Middle frontal gyrus (tissue), 1 donor: ENCODE measurements at regions not wholly inside any gene's neighbourhood (a gene's known extent, or its start where the extent isn't known, plus 50 kb on each side); places are given as distances from the start of the nearest gene placed in this dataset.
A peak's percentile ranks its signal among the peaks of the same experiment; 100 is the strongest.
"Not testable (repeated sequence)": the region's sequence is repeated elsewhere in the genome, so short reads cannot be mapped to it uniquely, and the experiment has no call there.

Experiments used
- DNase-seq: peaks from one replicate; pipeline ENCODE4 v3.0.0-alpha.2; 2015; ENCODE audit warnings: low spot score; ENCODE audit errors: extremely low spot score

DNA sequence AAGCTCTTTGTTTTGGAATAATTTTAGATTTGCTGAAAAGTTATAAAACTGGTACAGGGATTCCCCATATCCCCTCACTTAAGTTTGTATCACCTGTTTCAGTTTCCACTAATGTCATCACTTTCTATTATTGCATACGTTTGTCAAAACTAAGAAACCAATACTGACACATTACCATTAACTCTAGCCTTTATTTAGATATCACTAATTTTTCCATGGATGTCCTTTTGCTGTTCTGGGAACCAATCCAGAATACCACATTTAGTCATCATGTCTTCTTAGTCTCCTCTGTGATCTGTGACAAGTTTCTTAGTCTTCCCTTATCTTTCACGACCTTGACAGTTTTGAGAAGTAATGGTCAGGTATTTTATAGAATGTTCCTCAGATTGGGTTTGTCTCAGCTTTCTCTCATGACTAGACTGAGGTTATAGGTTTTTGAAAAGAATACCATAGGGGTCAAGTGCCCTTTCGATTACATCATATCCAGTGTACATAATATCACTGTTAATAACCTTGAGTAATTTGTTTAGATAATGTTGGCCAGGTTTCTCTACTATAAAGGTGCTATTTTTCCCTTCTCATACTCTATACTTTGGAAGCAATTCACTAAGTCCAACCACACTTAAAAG is 51.9 kb upstream of the NMUR2 start:
- DNase-seq, result no peak

- DNase-seq, result no peak
Measured at GRCh38 chr5:152462021-152462721, 57.1 kb upstream of the NMUR2 start.

- DNase-seq, result no peak
Measured at GRCh38 chr5:152464048-152464447, 59.0 kb upstream of the NMUR2 start.

DNA sequence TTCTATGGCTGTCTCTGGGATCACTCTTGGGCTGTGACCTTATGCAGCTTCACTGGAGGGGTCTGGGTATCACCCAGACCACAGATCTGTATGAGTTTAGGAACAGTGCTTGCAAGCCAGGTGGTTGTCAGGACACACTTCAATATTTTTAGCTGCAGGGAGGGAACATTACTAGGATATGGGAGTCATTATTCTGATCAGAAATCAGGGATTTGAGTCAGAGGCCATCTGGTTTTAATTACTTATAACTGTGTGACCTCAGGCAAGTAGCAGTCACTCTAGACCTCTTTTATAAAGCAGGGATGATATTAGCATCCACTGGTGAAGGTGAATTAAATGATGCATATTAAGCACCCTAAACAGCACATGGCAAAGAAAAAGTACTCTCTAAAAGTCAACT is 60.1 kb upstream of the NMUR2 start:
- DNase-seq, result no peak

- DNase-seq, result no peak
Measured at GRCh38 chr5:152466085-152466745, 61.1 kb upstream of the NMUR2 start.

DNA sequence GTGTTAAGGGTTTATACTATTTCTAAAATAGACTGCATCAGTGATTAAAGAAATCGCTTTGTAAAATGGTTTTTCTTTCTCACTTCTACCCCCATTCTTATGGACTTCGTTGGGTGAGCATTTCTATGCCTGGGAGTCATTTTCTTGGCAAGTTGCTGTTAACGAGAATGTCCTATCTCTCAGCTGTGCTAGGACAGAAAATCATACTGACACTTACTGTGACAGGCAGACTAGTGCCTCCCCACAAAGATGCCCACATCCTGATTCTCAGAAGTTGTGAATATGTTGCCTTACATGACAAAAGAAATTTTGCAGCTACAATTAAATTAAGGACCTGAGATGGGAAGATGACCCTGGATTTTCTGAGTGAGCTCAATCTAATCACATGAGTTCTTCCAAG is 65.1 kb upstream of the NMUR2 start:
- DNase-seq, result no peak

DNA sequence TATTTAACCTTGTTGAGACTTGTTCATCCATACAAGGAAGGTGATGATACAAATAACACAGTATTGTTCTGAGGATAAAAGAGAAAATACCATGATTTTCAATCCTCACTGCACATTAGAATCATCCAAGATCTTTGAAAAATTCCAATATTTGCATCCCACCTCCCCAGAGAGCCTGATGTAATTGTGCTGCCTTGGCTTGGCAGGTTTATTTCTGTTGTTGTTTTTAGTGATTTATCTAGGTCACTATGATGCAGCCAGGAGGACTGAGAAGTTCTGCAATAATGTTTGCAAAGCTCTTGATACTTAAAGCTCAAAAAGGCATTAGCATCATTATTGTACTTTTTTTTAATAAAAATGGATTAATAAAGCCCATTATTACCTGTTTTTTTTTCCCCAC is 67.0 kb upstream of the NMUR2 start:
- DNase-seq, result no peak

DNA sequence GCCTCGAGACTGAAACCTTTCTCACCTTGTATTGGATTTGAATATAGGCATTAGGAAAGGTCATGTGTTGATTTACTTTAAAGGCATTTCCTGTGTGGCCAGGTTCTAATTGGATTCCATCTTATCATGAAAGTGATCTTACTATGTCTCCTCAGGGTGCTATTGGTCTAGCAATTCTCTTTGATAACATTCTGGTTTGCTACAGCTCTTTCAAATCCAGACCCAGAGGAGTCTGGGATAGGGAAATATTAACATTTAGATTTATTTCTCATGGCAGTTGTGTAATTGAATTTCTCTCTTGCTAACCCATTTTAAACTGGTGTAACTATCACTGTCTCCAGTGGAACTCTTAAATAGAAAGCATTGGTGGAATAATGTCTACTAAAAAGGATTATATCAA is 69.9 kb upstream of the NMUR2 start:
- no peak for DNase-seq

DNA sequence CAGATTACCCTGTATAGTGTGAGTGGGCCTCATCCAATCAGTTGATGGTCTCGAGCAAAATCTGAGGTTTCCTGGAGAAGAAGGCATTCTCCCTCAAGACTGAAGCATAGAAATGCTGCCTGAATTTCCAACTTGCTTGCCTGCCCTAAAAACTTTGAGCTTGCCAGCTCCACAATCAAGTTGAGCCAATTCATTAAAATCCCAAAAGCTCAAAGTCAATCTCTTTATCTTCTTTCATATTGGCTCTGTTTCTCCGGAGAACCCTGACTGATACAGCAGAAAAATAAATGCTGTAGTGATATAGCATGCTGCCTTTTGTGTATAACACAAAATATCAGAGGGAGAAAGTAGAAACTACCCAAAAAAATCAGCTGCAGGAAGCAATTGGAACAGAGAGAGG is 72.5 kb upstream of the NMUR2 start:
- DNase-seq, result no peak

DNA sequence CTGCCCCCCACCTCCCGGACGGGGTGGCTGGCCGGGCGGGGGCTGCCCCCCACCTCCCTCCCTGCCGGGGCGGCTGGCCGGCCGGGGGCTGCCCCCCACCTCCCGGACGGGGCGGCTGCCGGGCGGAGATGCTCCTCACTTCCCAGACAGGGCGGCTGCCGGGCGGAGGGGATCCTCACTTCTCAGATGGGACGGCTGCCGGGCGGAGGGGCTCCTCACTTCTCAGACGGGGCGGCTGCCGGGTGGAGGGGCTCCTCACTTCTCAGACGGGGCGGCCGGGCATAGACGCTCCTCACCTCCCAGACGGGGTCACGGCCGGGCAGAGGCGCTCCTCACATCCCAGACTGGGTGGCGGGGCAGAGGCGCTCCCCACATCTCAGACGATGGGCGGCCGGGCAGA is 74.8 kb upstream of the NMUR2 start:
- DNase-seq, result not testable (repeated sequence)

DNA sequence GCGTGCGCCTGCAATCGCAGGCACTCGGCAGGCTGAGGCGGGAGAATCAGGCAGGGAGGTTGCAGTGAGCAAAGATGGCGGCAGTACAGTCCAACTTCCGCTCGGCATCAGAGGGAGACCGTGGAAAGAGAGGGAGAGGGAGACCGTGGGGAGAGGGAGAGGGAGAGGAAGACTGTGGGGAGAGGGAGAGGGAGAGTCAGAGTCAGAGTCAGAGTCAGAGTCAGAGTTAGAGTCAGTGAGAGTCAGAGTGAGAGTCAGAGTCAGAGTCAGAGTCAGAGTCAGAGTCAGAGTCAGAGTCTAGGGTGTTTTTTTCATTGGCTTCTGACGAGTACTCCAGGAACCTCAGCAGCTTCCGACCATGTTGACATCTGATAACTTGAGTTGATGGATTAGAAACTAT is 75.6 kb upstream of the NMUR2 start:
- not testable (repeated sequence) for DNase-seq

DNA sequence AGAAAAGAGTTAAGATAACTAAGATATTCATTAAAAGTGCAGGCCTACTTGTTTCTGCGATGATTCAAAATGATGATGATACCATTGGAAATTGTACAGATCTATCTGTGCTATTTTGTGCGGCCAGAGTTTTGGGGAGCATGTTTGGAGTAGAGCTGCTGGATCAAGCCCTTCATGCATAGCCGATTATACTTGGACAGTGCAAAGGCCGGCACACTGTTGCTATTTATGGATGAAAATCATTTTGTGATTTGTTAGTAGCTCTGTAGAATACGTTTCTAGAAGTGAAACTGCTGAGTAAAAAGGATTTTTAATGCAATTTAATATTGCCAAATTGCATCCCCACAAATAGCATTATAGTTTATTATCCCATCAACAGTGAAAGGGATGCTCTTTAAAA is 82.1 kb upstream of the NMUR2 start:
- no peak for DNase-seq

GRCh38 chr5:152488869-152489268 is 83.8 kb upstream of the NMUR2 start:
- DNase-seq, result no peak

GRCh38 chr5:152499814-152500535 is 94.9 kb upstream of the NMUR2 start:
- DNase-seq, result no peak

- no peak for DNase-seq
Measured at GRCh38 chr5:152501294-152501693, 96.2 kb upstream of the NMUR2 start.

DNA sequence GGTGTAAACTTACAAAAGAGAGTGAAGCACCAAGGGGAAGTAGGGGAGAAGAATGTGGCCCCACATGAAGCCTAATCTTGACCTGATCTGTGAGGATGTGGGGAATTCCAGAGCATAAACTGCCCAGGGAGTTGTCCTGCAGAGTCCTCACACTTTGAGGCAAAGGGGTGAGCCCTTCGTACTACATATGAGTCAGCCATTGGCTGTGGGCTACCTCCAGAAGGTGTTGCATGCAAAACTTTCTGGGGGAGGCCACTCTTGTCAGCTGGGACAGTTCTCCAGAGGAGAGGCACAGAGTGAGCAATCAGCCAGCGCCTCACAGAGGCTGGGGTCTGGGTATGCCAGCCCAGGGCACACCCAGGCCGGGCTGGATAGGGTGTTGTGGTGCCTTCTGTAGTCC is 98.1 kb upstream of the NMUR2 start:
- no peak for DNase-seq

DNA sequence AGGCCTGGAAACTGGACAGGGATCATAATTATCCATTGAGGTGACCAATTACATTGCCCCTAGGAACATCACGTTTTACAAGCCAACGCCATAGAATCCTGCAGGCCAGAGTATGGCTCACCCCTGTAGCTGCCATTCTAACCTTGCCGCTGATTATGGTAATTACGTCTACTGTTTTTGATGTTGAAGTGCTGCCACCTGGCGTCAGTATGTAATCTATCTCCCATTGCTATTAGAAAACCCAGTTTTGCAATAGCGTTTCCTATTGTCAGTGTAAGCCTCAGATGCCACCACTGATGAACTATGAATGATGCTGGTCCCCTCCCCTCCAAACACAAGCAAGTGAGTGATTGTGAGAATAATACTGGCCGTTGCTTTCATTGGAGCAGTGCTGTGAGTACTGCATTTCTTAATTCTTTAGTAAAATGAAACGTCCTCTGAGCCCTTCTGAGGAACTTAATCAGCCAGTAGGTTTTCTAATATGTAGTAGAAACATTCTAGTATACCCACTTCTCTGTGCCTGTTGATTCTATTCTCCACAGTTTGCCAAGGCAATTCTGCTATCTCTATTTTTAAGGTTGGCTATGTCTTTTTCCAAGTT is 100.5 kb upstream of the NMUR2 start:
- DNase-seq, result peak; percentile 45

GRCh38 chr5:152511120-152511519 is 106.0 kb upstream of the NMUR2 start:
- no peak for DNase-seq

- DNase-seq, result no peak
Measured at GRCh38 chr5:152511531-152512132, 106.6 kb upstream of the NMUR2 start.

DNA sequence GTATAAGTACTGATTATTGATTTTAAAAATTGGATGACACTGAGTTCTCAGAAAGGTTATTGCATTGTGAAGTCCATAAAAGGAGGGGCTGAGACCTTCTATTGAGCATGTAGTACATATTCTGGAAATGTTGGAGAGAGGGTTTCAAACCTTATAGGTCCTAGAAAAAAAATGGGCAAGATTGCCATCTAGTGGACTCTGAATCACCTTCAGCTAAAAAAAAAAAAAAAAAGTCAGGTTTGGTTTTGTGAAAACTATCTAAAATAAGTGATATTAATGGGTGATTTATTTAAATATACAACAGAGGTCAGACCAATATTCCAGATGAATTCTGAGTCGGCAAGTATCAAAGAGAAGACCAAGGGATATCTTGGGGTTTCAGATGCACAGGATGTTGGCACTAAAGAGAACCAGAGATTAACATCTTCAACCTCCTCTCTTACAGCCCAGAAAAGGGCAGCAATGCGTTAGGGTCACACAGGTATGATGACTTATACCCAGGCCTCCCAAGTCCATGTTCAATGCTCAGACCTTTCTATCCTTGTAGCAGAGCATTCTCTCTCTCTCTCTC is 109.8 kb upstream of the NMUR2 start:
- DNase-seq, result no peak

GRCh38 chr5:152523964-152524363 is 118.9 kb upstream of the NMUR2 start:
- DNase-seq, result no peak
